HepG2 (cell line): ENCODE measurements at regions not wholly inside any gene's neighbourhood (a gene's known extent, or its start where the extent isn't known, plus 50 kb on each side); places are given as distances from the start of the nearest gene placed in this dataset.

ENCODE experiments used
- ATAC-seq: fragments of 200-7000 bp; cut with Tn5 transposase; 3 replicates; pipeline ENCODE4 v1.9.1; 2020; ENCODE audit warnings: mild to moderate bottlenecking, moderate library complexity
- BruUV-seq: library from RNA; stranded (reverse); fragments of 400-500 nt; replicated peaks from 2 replicates; lab custom pipeline; 2021; lab: Mats Ljungman, UMichigan
- CTCF ChIA-PET: fragments of 300-600 bp; formaldehyde crosslinking; extraction: SDS; loops from one replicate; lab custom pipeline; 2021; ENCODE audit warnings: low total read pairs, inconsistent platforms, low intra/inter-chr PET ratio; lab: Yijun Ruan, JAX
- POLR2A ChIA-PET: fragments of 350-600 bp; sonication (Branson Sonifier 250); formaldehyde crosslinking; loops from one replicate; lab custom pipeline; 2020; ENCODE audit warnings: antibody characterized with exemption, inconsistent platforms; lab: Yijun Ruan, JAX
- DNase-seq: peaks from one replicate; pipeline ENCODE4 v3.0.0-alpha.2; 2015; ENCODE audit warnings: low spot score
- FAIRE-seq: peaks from 3 replicates; lab custom pipeline; 2011; peaks lifted over from hg19 to GRCh38; lab: Jason Lieb, UNC
- H2AFZ ChIP-seq: one replicate; pipeline ENCODE4 v1.6.1; 2011; ENCODE audit warnings: low read length, inconsistent platforms
- H3K27ac ChIP-seq: fragments of 300-600 bp; 3 replicates; pipeline ENCODE4 v1.8.0; 2011; ENCODE audit warnings: mixed run types, mild to moderate bottlenecking, mixed read lengths, low read length, inconsistent platforms; ENCODE audit not compliant: insufficient read depth; ENCODE audit errors: extremely low read length
- H3K27me3 ChIP-seq, 2 experiments: fragments of 200-600 bp in 1 of 2; 2 replicates in 1 of 2; 3 replicates in 1 of 2; pipeline versions ENCODE4 v1.6.0 to v1.8.0; 2011; ENCODE audit warnings: low read length in 2 of 2, mild to moderate bottlenecking in 2 of 2, moderate library complexity in 2 of 2, inconsistent platforms in 1 of 2; ENCODE audit not compliant: insufficient read depth in 2 of 2, control insufficient read depth in 1 of 2
- H3K36me3 ChIP-seq, 2 experiments: fragments of 200-600 bp in 1 of 2; replicated peaks in 1 of 2; 2 replicates in 1 of 2; 3 replicates in 1 of 2; pipeline versions ENCODE4 v1.5.1 to v1.8.0; 2011; ENCODE audit warnings: low read length in 2 of 2, inconsistent platforms in 1 of 2; ENCODE audit not compliant: insufficient read depth in 2 of 2, control insufficient read depth in 1 of 2
- H3K4me1 ChIP-seq: 2 replicates; pipeline ENCODE4 v1.5.1; 2012; ENCODE audit warnings: low read length, inconsistent platforms; ENCODE audit not compliant: insufficient read depth
- H3K4me2 ChIP-seq: 2 replicates; pipeline ENCODE4 v1.6.0; 2011; ENCODE audit warnings: low read depth, low read length, inconsistent platforms
- H3K4me3 ChIP-seq, 3 experiments: fragments of 200-600 bp in 1 of 3; sonication (generic), shearing (Covaris generic) in 1 of 3; replicated peaks in 1 of 3; 2 replicates each; pipeline ENCODE4 v1.5.1; 2011 to 2016; ENCODE audit warnings: low read length in 3 of 3, inconsistent platforms in 2 of 3, low read depth in 2 of 3, mild to moderate bottlenecking in 2 of 3, control low read depth in 1 of 3, mixed read lengths in 1 of 3; ENCODE audit not compliant: insufficient read depth in 1 of 3
- H3K79me2 ChIP-seq: one replicate; pipeline ENCODE4 v1.6.1; 2011; ENCODE audit warnings: low read length, inconsistent platforms; ENCODE audit not compliant: insufficient read depth
- H3K9ac ChIP-seq: 2 replicates; pipeline ENCODE4 v1.6.0; 2011; ENCODE audit warnings: mild to moderate bottlenecking, low read depth, low read length, inconsistent platforms; ENCODE audit not compliant: insufficient read depth
- H3K9me3 ChIP-seq: 2 replicates; pipeline ENCODE4 v1.5.1; 2012; ENCODE audit warnings: mild to moderate bottlenecking, low read length
- H4K20me1 ChIP-seq: 2 replicates; pipeline ENCODE4 v1.6.0; 2011; ENCODE audit warnings: inconsistent platforms, mild to moderate bottlenecking, low read length, moderate library complexity; ENCODE audit not compliant: insufficient read depth
- TCF7L2 ChIP-seq: IDR thresholded peaks from 2 replicates; pipeline ENCODE4 v1.6.1; 2011; ENCODE audit warnings: mild to moderate bottlenecking, low read depth, low read length, moderate library complexity
- WGBS: methylation state at CpG from one replicate; pipeline ENCODE4 v1.1.6; 2017; ENCODE audit warnings: low lambda C conversion rate; 5-methylcytosine and 5-hydroxymethylcytosine counted together
- in situ Hi-C: cut with HindIII; loops from 2 replicates; pipeline ENCODE4 v1.10.0; 2017; ENCODE audit warnings: low pct_unique_long_range_greater_than_20kb; ENCODE audit not compliant: extremely low pct_ligation_motif_present
- intact Hi-C: fragments of 100-400 bp; cut with micrococcal nuclease; formaldehyde crosslinking; loops from one replicate; pipeline ENCODE4 v1.10.0; 2022; ENCODE audit not compliant: unreplicated experiment
- TF ChIP-seq, protein P1 (sequence below): sonication (generic); formaldehyde crosslinking; IDR thresholded peaks from 2 replicates; pipeline ENCODE4 v1.9.0; 2021; ENCODE audit warnings: mild to moderate bottlenecking, missing genetic modification reagents
- TF ChIP-seq, protein P2 (sequence below): sonication (generic); formaldehyde crosslinking; conservative IDR thresholded peaks from 2 replicates; pipeline ENCODE4 v1.8.0; 2022; ENCODE audit warnings: mild to moderate bottlenecking, moderate library complexity, missing genetic modification reagents
- TF ChIP-seq, protein P3 (sequence below): sonication (generic); formaldehyde crosslinking; IDR thresholded peaks from 2 replicates; pipeline ENCODE4 v1.5.1; 2020; ENCODE audit warnings: missing genetic modification reagents, mild to moderate bottlenecking, borderline replicate concordance

DNA sequence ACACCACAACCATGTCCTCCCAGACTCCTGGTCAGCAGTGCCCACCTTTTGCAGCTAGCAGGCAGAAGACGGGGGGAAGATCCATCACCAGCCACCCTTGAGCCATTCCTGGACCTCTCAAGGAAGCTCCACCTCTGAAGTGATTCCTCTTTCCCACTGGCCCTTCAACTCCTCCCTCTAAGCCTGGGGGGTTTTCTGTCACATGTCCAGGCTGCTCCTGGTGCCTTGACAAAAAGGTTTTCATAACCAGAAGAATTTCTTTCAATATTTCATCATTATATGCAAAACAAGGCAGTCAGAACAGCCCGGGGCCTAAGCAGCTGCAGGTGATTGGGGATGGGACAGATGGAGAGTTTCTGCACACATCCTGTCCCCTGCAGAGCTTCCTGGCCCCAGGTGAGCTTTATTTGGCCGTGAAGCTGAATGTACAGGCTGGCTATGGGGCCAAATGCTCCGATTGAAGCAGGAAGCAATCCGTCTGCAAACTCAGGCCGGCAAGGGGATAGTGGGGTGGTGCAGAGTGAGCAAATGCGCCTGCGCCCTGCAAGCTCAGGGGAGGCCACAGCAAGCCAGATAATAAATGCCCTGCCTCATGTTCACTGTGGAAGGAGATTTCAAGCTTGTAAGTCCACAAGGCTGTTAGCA lies 173.5 kb downstream of the C5orf15 start:
- ATAC-seq (no peak), FAIRE-seq (no peak), DNase-seq (no peak)
- Histone ChIP-seq H3K9ac (no peak overlapping the region), H3K4me3 (no peak overlapping the region), H4K20me1 (no peaks in the 10 kb centered on the region), H3K27me3 (peaks cover 0 to 20% of the 10 kb centered on the region in 2 experiments; a peak in 2 of 5 replicates), H3K36me3 (no peaks in the 10 kb centered on the region)
- CTCF ChIA-PET = no interaction called here
- 13% methylated on average over 8 of the region's 8 CpGs for WGBS
- intact Hi-C loops = no loop called here
- TF ChIP-seq, protein P1, sequence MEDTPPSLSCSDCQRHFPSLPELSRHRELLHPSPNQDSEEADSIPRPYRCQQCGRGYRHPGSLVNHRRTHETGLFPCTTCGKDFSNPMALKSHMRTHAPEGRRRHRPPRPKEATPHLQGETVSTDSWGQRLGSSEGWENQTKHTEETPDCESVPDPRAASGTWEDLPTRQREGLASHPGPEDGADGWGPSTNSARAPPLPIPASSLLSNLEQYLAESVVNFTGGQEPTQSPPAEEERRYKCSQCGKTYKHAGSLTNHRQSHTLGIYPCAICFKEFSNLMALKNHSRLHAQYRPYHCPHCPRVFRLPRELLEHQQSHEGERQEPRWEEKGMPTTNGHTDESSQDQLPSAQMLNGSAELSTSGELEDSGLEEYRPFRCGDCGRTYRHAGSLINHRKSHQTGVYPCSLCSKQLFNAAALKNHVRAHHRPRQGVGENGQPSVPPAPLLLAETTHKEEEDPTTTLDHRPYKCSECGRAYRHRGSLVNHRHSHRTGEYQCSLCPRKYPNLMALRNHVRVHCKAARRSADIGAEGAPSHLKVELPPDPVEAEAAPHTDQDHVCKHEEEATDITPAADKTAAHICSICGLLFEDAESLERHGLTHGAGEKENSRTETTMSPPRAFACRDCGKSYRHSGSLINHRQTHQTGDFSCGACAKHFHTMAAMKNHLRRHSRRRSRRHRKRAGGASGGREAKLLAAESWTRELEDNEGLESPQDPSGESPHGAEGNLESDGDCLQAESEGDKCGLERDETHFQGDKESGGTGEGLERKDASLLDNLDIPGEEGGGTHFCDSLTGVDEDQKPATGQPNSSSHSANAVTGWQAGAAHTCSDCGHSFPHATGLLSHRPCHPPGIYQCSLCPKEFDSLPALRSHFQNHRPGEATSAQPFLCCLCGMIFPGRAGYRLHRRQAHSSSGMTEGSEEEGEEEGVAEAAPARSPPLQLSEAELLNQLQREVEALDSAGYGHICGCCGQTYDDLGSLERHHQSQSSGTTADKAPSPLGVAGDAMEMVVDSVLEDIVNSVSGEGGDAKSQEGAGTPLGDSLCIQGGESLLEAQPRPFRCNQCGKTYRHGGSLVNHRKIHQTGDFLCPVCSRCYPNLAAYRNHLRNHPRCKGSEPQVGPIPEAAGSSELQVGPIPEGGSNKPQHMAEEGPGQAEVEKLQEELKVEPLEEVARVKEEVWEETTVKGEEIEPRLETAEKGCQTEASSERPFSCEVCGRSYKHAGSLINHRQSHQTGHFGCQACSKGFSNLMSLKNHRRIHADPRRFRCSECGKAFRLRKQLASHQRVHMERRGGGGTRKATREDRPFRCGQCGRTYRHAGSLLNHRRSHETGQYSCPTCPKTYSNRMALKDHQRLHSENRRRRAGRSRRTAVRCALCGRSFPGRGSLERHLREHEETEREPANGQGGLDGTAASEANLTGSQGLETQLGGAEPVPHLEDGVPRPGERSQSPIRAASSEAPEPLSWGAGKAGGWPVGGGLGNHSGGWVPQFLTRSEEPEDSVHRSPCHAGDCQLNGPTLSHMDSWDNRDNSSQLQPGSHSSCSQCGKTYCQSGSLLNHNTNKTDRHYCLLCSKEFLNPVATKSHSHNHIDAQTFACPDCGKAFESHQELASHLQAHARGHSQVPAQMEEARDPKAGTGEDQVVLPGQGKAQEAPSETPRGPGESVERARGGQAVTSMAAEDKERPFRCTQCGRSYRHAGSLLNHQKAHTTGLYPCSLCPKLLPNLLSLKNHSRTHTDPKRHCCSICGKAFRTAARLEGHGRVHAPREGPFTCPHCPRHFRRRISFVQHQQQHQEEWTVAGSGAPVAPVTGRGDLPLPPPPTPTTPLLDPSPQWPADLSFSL (CRISPR knock-in tag) = no peak
- TF ChIP-seq, protein P2, sequence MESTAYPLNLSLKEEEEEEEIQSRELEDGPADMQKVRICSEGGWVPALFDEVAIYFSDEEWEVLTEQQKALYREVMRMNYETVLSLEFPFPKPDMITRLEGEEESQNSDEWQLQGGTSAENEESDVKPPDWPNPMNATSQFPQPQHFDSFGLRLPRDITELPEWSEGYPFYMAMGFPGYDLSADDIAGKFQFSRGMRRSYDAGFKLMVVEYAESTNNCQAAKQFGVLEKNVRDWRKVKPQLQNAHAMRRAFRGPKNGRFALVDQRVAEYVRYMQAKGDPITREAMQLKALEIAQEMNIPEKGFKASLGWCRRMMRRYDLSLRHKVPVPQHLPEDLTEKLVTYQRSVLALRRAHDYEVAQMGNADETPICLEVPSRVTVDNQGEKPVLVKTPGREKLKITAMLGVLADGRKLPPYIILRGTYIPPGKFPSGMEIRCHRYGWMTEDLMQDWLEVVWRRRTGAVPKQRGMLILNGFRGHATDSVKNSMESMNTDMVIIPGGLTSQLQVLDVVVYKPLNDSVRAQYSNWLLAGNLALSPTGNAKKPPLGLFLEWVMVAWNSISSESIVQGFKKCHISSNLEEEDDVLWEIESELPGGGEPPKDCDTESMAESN = no peak
- TF ChIP-seq TCF7L2 = no peak
- TF ChIP-seq, protein P3, sequence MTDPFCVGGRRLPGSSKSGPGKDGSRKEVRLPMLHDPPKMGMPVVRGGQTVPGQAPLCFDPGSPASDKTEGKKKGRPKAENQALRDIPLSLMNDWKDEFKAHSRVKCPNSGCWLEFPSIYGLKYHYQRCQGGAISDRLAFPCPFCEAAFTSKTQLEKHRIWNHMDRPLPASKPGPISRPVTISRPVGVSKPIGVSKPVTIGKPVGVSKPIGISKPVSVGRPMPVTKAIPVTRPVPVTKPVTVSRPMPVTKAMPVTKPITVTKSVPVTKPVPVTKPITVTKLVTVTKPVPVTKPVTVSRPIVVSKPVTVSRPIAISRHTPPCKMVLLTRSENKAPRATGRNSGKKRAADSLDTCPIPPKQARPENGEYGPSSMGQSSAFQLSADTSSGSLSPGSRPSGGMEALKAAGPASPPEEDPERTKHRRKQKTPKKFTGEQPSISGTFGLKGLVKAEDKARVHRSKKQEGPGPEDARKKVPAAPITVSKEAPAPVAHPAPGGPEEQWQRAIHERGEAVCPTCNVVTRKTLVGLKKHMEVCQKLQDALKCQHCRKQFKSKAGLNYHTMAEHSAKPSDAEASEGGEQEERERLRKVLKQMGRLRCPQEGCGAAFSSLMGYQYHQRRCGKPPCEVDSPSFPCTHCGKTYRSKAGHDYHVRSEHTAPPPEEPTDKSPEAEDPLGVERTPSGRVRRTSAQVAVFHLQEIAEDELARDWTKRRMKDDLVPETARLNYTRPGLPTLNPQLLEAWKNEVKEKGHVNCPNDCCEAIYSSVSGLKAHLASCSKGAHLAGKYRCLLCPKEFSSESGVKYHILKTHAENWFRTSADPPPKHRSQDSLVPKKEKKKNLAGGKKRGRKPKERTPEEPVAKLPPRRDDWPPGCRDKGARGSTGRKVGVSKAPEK (CRISPR knock-in tag) = no peak
- TF ChIP-seq, all 625 proteins: peak for 0
- Histone ChIP-seq H3K4me1 (no peaks in the 10 kb centered on the region), H3K9me3 (no peaks in the 10 kb centered on the region), H2AFZ (no peak overlapping the region), H3K27ac (no peak overlapping the region), H3K79me2 (no peaks in the 10 kb centered on the region), H3K4me2 (no peak overlapping the region)
- POLR2A ChIA-PET = no interaction called here
- in situ Hi-C loops = no loop called here
- no TSS peak for BruUV-seq
